ENCODE measurements at regions not wholly inside any gene's neighbourhood (a gene's known extent, or its start where the extent isn't known, plus 50 kb on each side); places are given as distances from the start of the nearest gene placed in this dataset.

- no peak overlapping the region for H3K4me3 ChIP-seq (ENCODE audit: low read depth, low read length, poor library complexity, severe bottlenecking)
- DNase-seq (ENCODE audit: low spot score): no peak
- BruUV-seq (replicated peaks): no TSS peak
- H3K4me1 ChIP-seq (ENCODE audit: insufficient read depth, low read length, poor library complexity, severe bottlenecking): no peaks in the 10 kb centered on the region
- ChIA-PET POLR2A (ENCODE audit: low non-redundant PET) (no interaction called here), CTCF (no interaction called here)
- H3K27me3 ChIP-seq (replicated peaks; ENCODE audit: insufficient read depth, low read depth, low read length, poor library complexity): no peaks in the 10 kb centered on the region
- intact Hi-C loops (cut with micrococcal nuclease; ENCODE audit: unreplicated experiment): loop anchor here (10.0 kb wide), 2 partner anchors 530 to 790 kb away; no protein-coding TSS in a partner anchor
- no peak overlapping the region for H3K27ac ChIP-seq (ENCODE audit: low read depth, low read length, poor library complexity, severe bottlenecking)
- no peaks in the 10 kb centered on the region for H3K9me3 ChIP-seq (ENCODE audit: low read depth, low read length, poor library complexity, severe bottlenecking)
- no peak for TF ChIP-seq CTCF (conservative IDR thresholded peaks at IDR 0.05; ENCODE audit: low read depth, low read length)
- no peak for TF ChIP-seq EZH2 (IDR thresholded peaks at IDR 0.05; ENCODE audit: borderline replicate concordance, low read depth, low read length, poor library complexity, severe bottlenecking)
- H3K36me3 ChIP-seq (ENCODE audit: insufficient read depth, low read length, poor library complexity, severe bottlenecking): no peaks in the 10 kb centered on the region
Observed at GRCh38 chr6:87935196-87935595, 112.4 kb upstream of the SPACA1 start.

DNA sequence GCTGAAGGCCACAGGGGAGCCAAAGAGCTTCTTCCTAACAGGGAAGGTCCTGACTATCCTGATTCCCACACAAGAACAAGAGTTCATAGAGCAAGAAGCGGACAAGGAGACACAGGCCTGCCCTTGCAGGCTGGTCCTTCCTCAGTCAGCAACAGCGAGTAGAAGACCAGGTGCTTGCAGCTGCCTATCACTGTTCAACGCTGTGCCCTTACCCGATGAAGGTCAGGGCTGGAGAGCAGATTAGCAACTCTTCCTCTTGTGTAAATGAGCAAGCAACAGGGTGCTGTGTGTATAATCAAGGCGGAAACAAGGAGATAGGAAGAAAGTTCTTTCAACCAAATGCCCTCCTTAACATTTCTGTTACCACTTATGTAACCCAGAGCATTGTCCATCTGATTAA lies 115.3 kb upstream of the SPACA1 start:
- no peak for DNase-seq (ENCODE audit: low spot score)
- POLR2A ChIA-PET (ENCODE audit: low non-redundant PET): no interaction called here
- Histone ChIP-seq H3K27ac (ENCODE audit: low read depth, low read length, poor library complexity, severe bottlenecking) (no peak overlapping the region), H3K4me1 (ENCODE audit: insufficient read depth, low read length, poor library complexity, severe bottlenecking) (no peaks in the 10 kb centered on the region), H3K4me3 (ENCODE audit: low read depth, low read length, poor library complexity, severe bottlenecking) (no peak overlapping the region), H3K27me3 (replicated peaks; ENCODE audit: insufficient read depth, low read depth, low read length, poor library complexity) (no peaks in the 10 kb centered on the region), H3K9me3 (ENCODE audit: low read depth, low read length, poor library complexity, severe bottlenecking) (no peaks in the 10 kb centered on the region), H3K36me3 (ENCODE audit: insufficient read depth, low read length, poor library complexity, severe bottlenecking) (no peaks in the 10 kb centered on the region)
- BruUV-seq (replicated peaks): no TSS peak
- intact Hi-C loops (cut with micrococcal nuclease; ENCODE audit: unreplicated experiment): loop anchor here (10.0 kb wide), 2 partner anchors 532 to 792 kb away; no protein-coding TSS in a partner anchor
- TF ChIP-seq EZH2 (IDR thresholded peaks at IDR 0.05; ENCODE audit: borderline replicate concordance, low read depth, low read length, poor library complexity, severe bottlenecking) (no peak), CTCF (conservative IDR thresholded peaks at IDR 0.05; ENCODE audit: low read depth, low read length) (no peak)
- CTCF ChIA-PET: interaction anchor here (0.6 kb wide), 1 partner anchor 786 kb away, joined by 5 read pairs; no protein-coding TSS in a partner anchor

DNA sequence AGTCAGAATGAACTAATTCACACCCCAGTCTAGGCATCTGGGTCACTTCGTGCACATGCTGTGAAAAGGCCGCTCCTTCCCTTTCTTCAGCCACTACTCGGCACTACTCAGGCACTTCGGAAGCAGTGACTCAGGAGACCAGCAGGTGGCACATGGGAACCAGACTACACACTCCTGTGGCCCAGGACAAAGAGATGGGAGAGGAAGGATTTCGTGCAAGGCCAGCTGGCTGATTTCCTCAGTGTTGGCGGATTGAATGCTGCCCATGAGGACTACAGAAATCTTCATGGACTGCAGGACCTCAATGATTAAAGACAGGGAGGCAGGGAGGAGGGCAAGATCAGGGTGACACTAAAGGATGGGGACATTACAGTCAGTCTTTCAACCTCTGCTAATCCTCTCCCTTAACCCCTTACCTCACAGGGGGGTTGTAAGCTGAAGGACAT lies 117.8 kb upstream of the SPACA1 start:
- ChIA-PET CTCF (interaction anchor here (0.6 to 0.8 kb wide), 2 partner anchors 15 to 72 kb away, joined by 3 read pairs; no protein-coding TSS in a partner anchor), POLR2A (ENCODE audit: low non-redundant PET) (no interaction called here)
- no peaks in the 10 kb centered on the region for H3K36me3 ChIP-seq (ENCODE audit: insufficient read depth, low read length, poor library complexity, severe bottlenecking)
- TF ChIP-seq CTCF (conservative IDR thresholded peaks at IDR 0.05; ENCODE audit: low read depth, low read length): peak; percentile 91
- TF ChIP-seq EZH2 (IDR thresholded peaks at IDR 0.05; ENCODE audit: borderline replicate concordance, low read depth, low read length, poor library complexity, severe bottlenecking): no peak
- no peaks in the 10 kb centered on the region for H3K27me3 ChIP-seq (replicated peaks; ENCODE audit: insufficient read depth, low read depth, low read length, poor library complexity)
- no TSS peak for BruUV-seq (replicated peaks)
- H3K4me3 ChIP-seq (ENCODE audit: low read depth, low read length, poor library complexity, severe bottlenecking): no peak overlapping the region
- H3K9me3 ChIP-seq (ENCODE audit: low read depth, low read length, poor library complexity, severe bottlenecking): no peaks in the 10 kb centered on the region
- no peak overlapping the region for H3K27ac ChIP-seq (ENCODE audit: low read depth, low read length, poor library complexity, severe bottlenecking)
- intact Hi-C loops (cut with micrococcal nuclease; ENCODE audit: unreplicated experiment): loop anchor here (1.0 to 10.0 kb wide), 5 partner anchors 307 to 941 kb away; no protein-coding TSS in a partner anchor
- no peaks in the 10 kb centered on the region for H3K4me1 ChIP-seq (ENCODE audit: insufficient read depth, low read length, poor library complexity, severe bottlenecking)
- DNase-seq (ENCODE audit: low spot score): peak; percentile 86
